GM12873 (cell line): ENCODE measurements at regions not wholly inside any gene's neighbourhood (a gene's known extent, or its start where the extent isn't known, plus 50 kb on each side); places are given as distances from the start of the nearest gene placed in this dataset.

Experiments
- TF ChIP-seq, protein P1 (sequence below): IDR thresholded peaks from 2 replicates; pipeline ENCODE4 v1.5.1; 2012; ENCODE audit warnings: low read depth, mild to moderate bottlenecking, moderate library complexity, low read length, control low read depth; ENCODE audit not compliant: insufficient read depth; ENCODE audit errors: missing control alignments

DNA sequence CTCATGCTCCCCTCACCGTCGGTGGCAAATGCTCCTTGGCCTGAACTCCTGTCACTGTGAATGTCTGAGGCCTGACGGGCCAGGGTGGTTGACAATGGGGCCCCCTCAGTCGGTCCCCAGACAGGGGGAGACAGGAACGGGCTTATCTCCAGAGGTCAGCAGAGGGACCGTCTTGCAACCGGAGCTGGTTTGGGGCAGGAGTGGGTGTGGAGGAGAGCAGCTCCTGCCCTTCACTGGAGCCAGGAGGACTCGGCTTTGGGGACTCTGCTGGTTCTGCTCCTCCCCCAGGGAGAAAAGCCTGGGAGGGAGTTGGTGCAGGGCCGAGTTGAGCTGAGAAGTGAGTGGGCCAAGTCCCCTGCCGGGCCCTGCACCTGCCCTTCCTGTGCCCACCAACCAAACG lies 354.4 kb downstream of the BRD1 start:
- TF ChIP-seq, protein P1, sequence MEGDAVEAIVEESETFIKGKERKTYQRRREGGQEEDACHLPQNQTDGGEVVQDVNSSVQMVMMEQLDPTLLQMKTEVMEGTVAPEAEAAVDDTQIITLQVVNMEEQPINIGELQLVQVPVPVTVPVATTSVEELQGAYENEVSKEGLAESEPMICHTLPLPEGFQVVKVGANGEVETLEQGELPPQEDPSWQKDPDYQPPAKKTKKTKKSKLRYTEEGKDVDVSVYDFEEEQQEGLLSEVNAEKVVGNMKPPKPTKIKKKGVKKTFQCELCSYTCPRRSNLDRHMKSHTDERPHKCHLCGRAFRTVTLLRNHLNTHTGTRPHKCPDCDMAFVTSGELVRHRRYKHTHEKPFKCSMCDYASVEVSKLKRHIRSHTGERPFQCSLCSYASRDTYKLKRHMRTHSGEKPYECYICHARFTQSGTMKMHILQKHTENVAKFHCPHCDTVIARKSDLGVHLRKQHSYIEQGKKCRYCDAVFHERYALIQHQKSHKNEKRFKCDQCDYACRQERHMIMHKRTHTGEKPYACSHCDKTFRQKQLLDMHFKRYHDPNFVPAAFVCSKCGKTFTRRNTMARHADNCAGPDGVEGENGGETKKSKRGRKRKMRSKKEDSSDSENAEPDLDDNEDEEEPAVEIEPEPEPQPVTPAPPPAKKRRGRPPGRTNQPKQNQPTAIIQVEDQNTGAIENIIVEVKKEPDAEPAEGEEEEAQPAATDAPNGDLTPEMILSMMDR = no peak

GRCh38 chr22:49470741-49471503 lies 356.8 kb downstream of the BRD1 start:
- TF ChIP-seq, protein P1 = no peak

DNA sequence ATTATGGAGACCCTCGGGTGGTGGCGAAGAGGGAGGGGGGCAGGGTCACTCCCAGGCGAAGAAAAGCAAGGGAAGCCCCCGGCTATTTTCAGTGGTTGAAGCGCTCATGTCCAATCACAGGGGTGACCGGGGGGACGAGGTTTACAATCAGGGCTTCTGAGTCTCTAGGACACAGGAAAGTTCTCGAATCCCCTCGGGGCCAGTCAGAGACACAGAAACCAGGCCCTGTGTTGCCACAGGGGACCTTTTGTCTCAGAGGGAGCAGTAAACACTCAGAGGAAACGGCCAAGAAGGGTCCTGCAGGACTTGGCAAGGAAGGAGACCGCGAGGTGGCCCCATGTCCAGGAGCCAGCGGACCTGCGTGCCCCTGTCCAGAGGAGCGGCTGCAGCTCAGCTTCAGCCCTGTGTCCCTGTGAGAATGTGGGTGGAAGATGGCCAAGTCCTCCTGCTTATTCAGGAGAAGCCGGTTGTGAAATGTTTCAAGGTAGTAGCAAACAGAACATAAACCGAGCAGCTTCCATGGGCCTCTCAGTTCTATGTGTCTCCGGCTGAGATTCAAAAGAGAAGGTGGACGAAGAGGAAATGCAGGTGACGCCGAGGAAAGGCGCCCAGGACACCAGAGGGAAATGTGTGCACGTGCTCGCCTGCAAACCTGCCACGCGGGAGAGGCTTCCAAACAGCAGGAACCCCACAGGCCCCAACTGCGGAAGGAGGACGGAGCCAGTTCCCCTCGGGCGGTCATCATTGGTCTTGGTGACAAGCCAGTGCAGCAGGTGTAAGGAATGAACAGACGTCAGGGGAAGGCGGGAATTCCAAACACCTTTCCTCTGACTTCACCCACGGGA lies 357.6 kb downstream of the BRD1 start:
- TF ChIP-seq, protein P1 = no peak

DNA sequence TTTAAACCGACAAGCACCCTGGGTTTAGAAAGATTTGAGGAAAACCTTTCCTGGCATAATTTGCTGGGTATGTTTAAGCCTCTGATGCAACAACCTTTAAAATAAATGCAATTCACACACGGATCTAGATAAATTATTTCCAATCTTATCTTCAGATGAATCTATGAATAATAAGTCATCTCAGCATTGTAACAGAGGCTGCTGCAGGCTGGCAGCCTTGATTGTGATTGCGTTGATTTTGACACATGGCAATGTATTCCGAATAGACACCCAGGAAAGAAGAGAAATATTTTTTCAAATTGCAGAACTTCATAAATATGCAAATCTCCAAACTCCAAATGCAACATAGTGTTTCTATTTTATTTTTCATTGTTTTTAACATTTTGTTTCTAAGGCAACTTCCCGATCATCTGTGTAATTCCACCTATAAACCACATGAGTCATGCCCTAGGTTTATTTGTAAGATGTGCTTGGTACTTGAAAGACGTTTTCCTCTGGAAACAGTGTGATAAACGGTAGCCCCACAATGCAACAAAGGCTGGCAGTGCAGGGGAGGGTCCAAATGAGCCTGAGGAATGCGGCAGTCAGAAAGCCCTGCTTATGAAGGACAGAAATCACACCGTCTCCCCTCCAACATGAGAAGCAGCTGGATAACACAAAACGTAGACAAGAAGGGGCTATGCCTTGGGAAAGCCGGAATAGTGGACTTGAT lies 359.0 kb downstream of the BRD1 start:
- TF ChIP-seq, protein P1 = no peak

- TF ChIP-seq, protein P1 = no peak
Observed at GRCh38 chr22:49466878-49467595, 360.6 kb downstream of the BRD1 start.

DNA sequence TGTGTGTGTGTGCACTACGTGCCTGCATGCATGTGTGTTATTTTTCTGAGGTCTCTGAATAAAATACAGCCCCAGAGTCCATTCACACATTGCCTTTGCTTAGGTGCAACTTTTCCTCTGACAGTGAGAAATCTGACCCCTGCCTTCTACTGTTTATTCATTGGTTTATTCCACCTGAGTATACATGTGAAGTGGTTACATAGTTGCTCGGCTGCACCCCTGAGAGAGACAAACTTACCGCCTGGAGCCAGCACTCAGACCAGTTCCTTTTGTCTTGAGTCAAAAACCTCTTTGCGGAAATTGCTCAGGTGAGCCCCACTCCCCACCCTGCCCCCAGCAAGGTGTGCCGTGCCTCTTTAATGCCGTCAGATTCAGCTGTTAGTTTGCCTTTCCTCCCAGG lies 363.6 kb downstream of the BRD1 start:
- TF ChIP-seq, protein P1 = no peak
